ENCODE measurements at regions not wholly inside any gene's neighbourhood (a gene's known extent, or its start where the extent isn't known, plus 50 kb on each side); places are given as distances from the start of the nearest gene placed in this dataset.
A peak's percentile ranks its signal among the peaks of the same experiment; 100 is the strongest.

GRCh38 chr11:45446998-45447397 lies 160.9 kb upstream of the SYT13 start (continued):
- no peak for TF ChIP-seq TEAD1 (CRISPR knock-in tag; IDR thresholded peaks at IDR 0.05)
- no peak for TF ChIP-seq EMX1 (CRISPR knock-in tag; IDR thresholded peaks at IDR 0.05)
- no peak for TF ChIP-seq PRDM15 (CRISPR knock-in tag; IDR thresholded peaks at IDR 0.05)
- no peak for TF ChIP-seq ZBTB43 (CRISPR knock-in tag; IDR thresholded peaks at IDR 0.05)
- no peak for TF ChIP-seq JUN (CRISPR knock-in tag; IDR thresholded peaks at IDR 0.05)
- TF ChIP-seq NFATC4 (CRISPR knock-in tag; IDR thresholded peaks at IDR 0.05): no peak
- TF ChIP-seq IRF2 (CRISPR knock-in tag; IDR thresholded peaks at IDR 0.05; ENCODE audit: borderline replicate concordance, low read depth): no peak
- TF ChIP-seq USF2 (CRISPR knock-in tag; IDR thresholded peaks at IDR 0.05): no peak
- no peak for TF ChIP-seq ZNF219 (CRISPR knock-in tag; IDR thresholded peaks at IDR 0.05; ENCODE audit: borderline replicate concordance)
- no peak for TF ChIP-seq IRF1 (CRISPR knock-in tag; IDR thresholded peaks at IDR 0.05)

- ChIA-PET CTCF (interaction anchor here (1.2 to 1.3 kb wide), 2 partner anchors 75 to 208 kb away, joined by 5 to 6 read pairs; no protein-coding TSS in a partner anchor), POLR2A (no interaction called here)
- peaks cover 3% of the 10 kb centered on the region for H3K4me1 Mint-ChIP-seq
- no peaks in the 10 kb centered on the region; the same call in 1 of the 2 replicates for H3K27me3 Mint-ChIP-seq (ENCODE audit: low read depth)
- H3K4me3 Mint-ChIP-seq: no peak overlapping the region
- no peaks in the 10 kb centered on the region for H3K36me3 Mint-ChIP-seq
- TF ChIP-seq ATF6 (CRISPR knock-in tag; IDR thresholded peaks at IDR 0.05) (no peak), SP1 (CRISPR knock-in tag; conservative IDR thresholded peaks at IDR 0.05) (no peak), ESRRA (CRISPR knock-in tag; IDR thresholded peaks at IDR 0.05; ENCODE audit: borderline replicate concordance) (no peak), NR2C2 (CRISPR knock-in tag; IDR thresholded peaks at IDR 0.05) (no peak)
- DNase-seq (ENCODE audit: low spot score): no peak
- no peak for ATAC-seq
- H3K27ac Mint-ChIP-seq: no peak overlapping the region
- no peaks in the 10 kb centered on the region for H3K9me3 Mint-ChIP-seq
Observed at GRCh38 chr11:45446434-45446833, 160.3 kb upstream of the SYT13 start.

- TF ChIP-seq ZNF138 (CRISPR knock-in tag; conservative IDR thresholded peaks at IDR 0.05): no peak
- no peak for TF ChIP-seq ERG (CRISPR knock-in tag; IDR thresholded peaks at IDR 0.05)
- TF ChIP-seq ZNF263 (CRISPR knock-in tag; IDR thresholded peaks at IDR 0.05; ENCODE audit: low read depth): no peak
- no peak for TF ChIP-seq FOXP1 (CRISPR knock-in tag; IDR thresholded peaks at IDR 0.05; ENCODE audit: borderline replicate concordance)
- POLR2A ChIA-PET: interaction anchor here (0.9 to 1.2 kb wide), 2 partner anchors 11 to 14 kb away, joined by 4 to 6 read pairs; no protein-coding TSS in a partner anchor
- Mint-ChIP-seq H3K27ac (no peak overlapping the region), H3K4me1 (peaks cover 3% of the 10 kb centered on the region), H3K36me3 (peaks cover 3% of the 10 kb centered on the region; the same call in 1 of the 2 replicates), H3K9me3 (peaks cover 3% of the 10 kb centered on the region), H3K4me3 (no peak overlapping the region), H3K27me3 (ENCODE audit: low read depth) (no peaks in the 10 kb centered on the region; the same call in 1 of the 2 replicates)
- peak; percentile 47; the same call in 1 of the 2 replicates for ATAC-seq
- CTCF ChIA-PET: interaction anchor here (1.0 to 1.8 kb wide), 4 partner anchors 73 to 327 kb away, joined by 3 to 8 read pairs (median 6); no protein-coding TSS in a partner anchor
- no peak for DNase-seq (ENCODE audit: low spot score)
Observed at GRCh38 chr11:45444796-45445195, 158.7 kb upstream of the SYT13 start.
